Stomach (tissue), 4 donors: ENCODE measurements at regions not wholly inside any gene's neighbourhood (a gene's known extent, or its start where the extent isn't known, plus 50 kb on each side); places are given as distances from the start of the nearest gene placed in this dataset.

Experiments
- CTCF ChIP-seq, 7 experiments: fragments of 450-650 bp in 4 of 7; fragments of 200-600 bp in 3 of 7; sonication (generic) in 3 of 7; IDR thresholded peaks; one replicate each; pipeline ENCODE4 v1.5.1; 2016 to 2019; ENCODE audit warnings: antibody characterized with exemption in 7 of 7, control low read depth in 2 of 7, mild to moderate bottlenecking in 1 of 7
- EP300 ChIP-seq: sonication (generic); formaldehyde crosslinking; IDR thresholded peaks from one replicate; pipeline ENCODE4 v1.6.1; 2017; ENCODE audit warnings: antibody characterized with exemption
- POLR2A ChIP-seq, 4 donors: fragments of 450-650 bp; IDR thresholded peaks; one replicate each; pipeline ENCODE4 v1.6.1; 2016; ENCODE audit warnings: antibody characterized with exemption in 4 of 4, control low read depth in 2 of 4, mild to moderate bottlenecking in 1 of 4, moderate library complexity in 1 of 4

GRCh38 chr13:105207572-105208293, 1327.7 kb downstream of the EFNB2 start:
- TF ChIP-seq CTCF (IDR thresholded peaks at IDR 0.05) (no peak), POLR2A (IDR thresholded peaks at IDR 0.05) (no peak), EP300 (no peak)
